Dermis microvascular lymphatic vessel endothelial cell (primary cell): ENCODE measurements at regions not wholly inside any gene's neighbourhood (a gene's known extent, or its start where the extent isn't known, plus 50 kb on each side); places are given as distances from the start of the nearest gene placed in this dataset.
"Not testable (repeated sequence)": the region's sequence is repeated elsewhere in the genome, so short reads cannot be mapped to it uniquely, and the experiment has no call there.

Experiments used
- DNase-seq, 2 donors: peaks; one replicate each; pipeline versions ENCODE4 v3.0.0 to v3.0.0-alpha.2; 2010; ENCODE audit warnings: low read depth in 2 of 2

DNA sequence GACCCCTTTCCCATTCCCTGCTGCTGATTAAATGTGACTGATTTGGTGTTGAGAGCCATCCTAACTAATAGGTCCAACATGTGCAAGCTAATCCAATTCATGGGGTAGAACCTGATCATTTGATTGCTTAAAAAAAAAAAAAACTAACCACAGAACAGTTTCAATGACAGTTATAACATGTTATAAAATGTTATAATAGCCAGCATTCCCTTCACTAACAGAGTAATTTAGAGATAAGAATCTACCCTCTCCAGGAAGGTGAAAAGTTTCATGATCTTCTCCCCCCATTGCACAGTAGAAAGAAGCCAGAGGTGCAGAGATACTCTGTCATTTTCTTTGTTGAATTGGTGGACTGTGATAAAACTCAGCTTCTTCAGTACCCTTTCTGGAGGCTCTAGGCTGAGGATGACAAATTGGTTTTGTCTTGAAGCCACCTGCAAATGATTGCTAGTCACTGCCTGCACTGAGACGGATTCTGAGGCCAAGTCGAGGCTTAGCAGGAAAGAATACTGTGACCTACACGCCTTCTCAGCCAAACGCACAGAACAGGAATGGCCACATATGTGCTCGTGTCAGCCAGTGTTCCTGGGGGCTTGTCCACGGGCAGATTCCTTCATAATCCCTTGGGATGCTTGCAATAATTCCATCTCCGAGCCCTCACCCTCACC is 215.7 kb upstream of the IRF2BP2 start:
- no peak for DNase-seq

DNA sequence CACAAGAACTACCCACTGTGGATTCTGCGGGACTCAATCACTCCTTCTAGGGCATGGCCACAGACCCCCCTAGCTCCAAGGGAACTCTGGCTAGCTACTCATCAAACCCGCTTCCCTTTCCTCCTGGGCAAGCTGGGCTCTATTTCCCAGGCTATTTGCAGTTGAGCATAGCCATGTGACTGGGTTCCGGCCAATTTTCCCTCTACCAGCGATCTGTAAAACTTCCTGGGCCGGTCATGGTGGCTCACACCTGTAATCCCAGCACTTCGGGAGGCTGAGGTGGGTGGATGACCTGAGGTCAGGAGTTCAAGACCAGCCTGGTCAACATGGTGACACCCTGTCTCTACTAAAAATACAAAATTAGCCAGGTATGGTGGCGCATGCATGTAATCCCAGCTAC is 214.9 kb upstream of the IRF2BP2 start:
- DNase-seq, result not testable (repeated sequence)

DNA sequence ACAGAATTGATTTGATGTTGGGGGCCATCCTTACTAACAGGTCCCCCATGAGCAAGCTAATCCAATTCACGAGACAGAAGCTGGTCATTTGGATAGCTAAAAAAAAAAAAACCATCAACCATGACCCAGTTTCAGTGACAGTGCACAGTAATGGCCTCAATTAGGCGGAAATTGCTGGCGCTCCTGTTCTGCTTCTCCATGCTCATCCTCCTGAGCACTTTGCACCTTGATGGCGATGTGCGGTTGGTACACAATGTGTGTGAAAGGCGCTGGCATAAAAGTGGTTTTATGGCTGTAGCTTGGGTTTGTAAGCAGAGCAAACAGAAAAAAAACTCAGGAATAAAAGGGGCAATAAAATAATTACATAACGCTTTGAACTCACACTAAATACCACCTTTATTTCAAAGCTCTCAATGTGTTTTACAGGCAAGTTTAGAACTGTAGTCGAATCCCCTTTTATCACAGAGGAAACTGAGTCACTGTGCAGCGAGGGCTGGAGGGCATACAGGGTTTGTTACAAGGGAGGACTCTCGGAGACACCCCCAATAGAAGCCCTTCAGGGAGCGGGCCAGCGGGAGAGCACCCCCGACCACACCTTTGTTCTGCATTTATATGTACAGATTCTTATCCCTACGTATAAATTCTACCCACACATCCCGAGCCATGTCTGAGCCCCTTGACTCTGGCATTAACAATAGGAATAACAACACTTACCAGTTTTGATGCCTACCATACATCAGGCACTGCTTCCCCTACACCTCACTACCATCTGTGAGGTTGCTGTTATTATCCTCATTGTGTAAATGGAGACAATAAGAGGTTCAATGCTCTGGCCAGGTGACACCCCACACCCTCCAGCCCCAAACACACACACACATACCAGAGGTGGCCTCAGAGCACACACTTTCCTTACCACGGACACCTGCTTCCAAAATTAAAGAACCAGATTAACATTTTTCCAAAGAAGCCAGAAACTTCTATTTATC is 213.5 kb upstream of the IRF2BP2 start:
- no peak for DNase-seq

DNA sequence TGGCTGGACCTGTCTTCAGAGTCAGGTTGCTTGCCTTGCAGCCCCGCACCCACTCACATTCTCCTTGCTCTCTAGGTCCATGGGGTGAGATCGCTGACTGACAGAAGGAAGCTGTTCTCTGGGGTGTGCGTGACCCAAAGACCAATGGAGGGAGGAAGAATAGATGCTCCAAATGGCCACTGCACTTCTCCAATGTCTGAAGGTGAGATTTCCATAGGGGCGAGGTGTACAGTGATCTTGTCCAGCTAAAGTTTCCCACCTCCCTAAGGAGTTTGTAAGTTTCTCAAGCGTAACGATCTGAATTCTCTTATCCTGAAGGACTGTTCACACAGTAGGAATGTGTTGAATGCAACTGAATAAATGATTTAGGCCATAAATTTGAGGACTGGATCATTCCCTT is 211.9 kb upstream of the IRF2BP2 start:
- no peak for DNase-seq

DNA sequence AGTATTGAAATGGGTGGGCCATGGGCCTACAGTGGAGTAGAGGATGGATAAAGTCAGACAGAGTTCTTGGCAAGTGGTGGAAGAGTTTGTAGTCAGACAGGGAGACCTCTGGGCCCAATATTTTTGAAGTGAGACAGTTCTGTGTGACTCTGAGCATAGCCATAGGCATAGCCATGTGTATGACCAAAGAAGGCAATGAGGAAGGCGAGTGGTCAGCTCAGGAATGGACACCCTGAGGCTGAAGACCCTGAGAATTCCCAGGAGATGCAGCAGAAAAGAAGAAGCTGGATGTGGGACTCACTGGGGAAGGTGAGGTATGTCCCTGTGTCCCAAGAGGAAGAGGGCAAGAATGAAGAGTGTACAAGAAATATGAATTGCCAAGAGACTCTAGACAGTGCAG is 210.6 kb upstream of the IRF2BP2 start:
- DNase-seq, result no peak

DNA sequence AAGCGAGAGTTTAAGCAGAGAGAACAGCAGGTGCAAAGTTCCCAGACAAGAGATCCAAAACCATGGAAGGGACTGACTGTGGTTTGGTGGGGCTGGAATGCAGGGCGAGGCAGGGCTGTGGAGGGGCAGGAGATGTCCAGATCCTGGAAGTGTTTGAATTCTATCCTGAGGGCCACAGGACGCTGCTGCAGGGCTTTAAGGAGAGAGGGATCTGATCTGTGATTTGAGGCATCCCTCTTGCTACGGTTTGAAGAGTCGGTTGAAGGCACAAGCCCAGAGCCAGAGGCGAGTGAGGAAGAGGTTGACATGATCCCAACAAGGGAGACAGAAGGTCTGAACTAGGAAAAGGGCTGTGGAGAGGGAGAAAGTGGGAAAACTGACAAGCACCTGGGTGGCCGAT is 209.9 kb upstream of the IRF2BP2 start:
- not testable (repeated sequence) for DNase-seq

DNA sequence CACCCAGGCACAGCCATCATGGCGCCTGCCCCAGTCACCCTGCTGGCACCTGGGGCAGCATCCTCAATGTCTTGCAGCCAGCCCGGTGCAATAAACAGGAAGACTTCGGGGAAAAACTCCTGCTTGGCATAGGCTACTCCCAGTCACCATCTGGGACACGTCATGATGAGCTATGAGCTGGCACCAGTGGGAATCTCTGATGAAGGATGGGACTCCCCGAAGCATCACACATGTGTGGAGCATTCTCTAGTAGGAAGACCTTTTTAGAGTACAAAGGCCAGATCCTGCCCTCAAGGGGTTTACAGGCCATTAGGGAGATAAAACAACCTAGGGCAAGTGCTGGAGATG is 208.0 kb upstream of the IRF2BP2 start:
- DNase-seq, result not testable (repeated sequence)

DNA sequence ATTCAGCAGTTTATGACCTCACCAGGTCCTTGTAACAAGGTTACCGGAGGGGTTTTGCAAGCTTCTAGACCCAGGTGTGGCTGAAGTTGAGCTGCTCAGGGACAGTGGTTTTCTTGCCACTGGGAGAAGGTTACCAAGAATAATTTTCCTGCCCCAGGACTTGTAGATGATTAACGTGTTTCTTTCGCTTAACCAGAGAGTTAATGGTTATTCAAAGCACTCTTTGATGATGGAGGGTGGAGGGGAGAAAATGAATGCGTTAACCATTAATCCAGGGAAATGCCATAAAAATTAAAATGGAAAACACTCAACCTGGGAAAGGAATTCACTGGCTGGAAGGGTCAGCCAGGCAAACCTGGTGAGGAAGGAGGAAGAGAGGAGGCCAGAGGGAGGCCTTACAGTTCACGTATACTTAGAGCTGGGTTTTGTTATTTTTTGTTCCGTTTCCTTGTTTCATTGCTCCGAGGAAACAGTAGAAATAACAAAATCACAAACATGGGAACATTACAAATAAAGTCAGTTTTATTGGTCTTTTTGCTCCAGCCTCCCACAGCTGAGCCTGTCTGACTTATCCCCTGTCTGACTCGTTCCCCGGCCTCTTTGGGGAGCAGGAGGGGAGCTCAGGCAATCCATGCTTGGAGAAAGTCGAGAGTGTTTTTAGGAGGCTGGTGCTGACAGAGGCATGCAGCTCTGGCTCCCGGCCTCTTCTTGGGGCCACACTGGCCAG is 207.5 kb upstream of the IRF2BP2 start:
- not testable (repeated sequence) for DNase-seq

DNA sequence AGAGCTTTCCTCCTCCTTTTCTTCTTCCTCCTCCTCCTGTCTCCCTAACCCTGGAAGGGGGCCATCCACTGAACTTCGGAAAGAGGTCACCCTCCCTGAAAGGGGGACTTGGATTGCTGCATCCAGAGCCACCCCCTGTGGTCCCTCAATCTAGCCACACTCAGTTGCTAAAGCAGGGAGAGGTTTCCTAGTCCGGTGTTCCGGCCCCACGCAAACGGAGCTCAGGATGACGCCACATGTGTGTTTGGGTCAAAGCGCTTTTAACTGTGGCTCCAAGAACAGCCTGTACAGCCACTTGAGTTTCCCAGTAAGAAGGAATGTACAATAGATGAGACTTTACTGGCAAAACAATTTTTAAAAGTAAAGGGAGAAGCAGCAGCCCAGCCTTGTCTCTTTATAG is 206.9 kb upstream of the IRF2BP2 start:
- not testable (repeated sequence) for DNase-seq

DNA sequence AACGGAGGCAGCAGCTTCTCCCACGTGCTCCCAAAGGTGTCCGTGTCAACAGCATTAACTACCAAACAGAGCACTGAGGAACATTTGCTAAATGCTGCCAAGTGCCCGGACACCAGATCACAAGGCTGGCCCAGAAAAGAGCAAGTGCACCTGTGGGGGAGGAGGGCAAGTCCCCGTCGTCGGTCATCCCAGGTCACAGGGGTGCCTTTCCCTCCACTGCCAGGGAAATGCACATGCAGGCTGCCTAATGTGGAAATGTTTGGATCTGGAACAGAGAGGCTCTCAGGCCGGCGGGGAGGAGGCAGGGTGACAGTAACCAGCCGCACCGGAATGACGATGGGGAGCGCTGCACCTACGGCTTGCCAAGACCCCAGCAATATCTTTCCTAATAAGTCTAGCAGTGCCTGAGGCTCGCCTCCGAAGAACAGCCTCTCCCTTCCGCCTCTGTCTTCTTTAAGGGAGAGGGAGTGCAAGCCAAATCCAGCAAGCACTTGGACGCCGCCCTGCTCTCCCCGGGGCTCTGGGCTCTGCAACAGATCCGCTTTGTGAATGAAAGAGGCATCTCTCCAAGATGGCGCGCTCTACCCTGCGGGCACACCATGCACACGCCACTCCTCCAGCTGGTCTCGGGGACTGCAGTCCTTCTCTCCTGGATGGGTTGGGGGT is 206.3 kb upstream of the IRF2BP2 start:
- not testable (repeated sequence) for DNase-seq

DNA sequence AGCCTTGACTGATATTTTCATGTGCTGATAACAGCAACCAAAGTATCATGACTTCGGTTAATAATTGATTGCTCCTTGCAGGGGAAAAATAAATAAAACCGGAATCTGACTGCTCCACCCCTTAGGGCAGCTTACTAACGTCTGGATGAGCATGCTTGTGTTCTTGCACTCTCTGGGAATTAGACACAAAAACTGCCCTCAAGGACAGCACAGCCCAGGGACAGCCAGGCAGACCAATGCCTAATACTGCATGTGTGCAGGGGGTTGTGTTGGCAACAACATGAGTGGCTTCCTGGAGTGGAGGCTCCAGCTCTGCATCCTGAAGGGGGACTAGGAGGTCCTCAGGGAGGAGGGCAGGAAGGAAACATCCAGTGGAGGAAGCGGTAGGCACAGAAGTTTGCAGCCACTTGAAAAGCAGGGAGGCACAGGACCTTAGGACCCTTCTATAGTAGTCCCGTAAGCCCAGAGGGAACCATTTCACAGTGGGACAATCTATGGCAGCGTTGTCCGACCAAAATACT is 205.4 kb upstream of the IRF2BP2 start:
- not testable (repeated sequence) for DNase-seq

DNA sequence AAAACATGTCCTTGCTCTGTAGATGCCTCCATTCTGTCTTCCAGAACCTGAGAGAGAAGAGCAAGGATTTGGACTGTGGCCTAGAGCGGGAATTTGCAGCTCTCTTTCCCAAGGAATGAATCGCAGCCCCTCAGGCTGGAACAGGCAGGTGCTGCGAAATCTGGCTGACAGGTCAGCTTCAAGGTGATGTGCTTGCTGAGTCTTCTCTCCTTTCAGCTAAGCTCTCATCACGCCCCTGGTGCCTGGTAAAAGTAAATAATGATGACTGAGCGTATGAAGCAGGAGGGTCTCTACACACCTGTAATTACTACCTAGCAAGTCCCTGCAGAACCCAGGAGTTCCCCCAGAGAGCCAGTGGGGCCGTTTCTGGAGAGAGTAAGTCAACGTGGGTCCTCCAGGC is 204.3 kb upstream of the IRF2BP2 start:
- DNase-seq, result not testable (repeated sequence)

DNA sequence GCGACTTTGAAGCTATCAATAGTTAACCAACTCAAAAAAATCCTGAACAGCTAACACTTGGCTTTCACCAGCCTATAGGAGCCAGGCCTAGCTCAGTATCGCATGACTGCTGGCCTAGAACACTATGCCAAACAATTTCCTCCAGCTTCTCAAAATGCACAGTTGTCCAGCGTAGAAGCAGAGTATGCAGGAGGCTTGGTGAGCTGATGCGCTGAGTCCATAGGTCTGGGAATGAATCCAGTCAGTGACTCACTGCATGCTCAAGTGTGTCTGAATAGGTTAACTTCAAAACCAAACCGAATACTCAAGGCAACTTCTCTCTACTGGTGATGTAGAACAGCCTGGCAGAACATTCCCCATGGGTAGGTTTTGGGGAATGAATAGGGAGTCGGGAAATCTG is 201.8 kb upstream of the IRF2BP2 start:
- DNase-seq, result peak in 1 of 2 donors; percentile 55

DNA sequence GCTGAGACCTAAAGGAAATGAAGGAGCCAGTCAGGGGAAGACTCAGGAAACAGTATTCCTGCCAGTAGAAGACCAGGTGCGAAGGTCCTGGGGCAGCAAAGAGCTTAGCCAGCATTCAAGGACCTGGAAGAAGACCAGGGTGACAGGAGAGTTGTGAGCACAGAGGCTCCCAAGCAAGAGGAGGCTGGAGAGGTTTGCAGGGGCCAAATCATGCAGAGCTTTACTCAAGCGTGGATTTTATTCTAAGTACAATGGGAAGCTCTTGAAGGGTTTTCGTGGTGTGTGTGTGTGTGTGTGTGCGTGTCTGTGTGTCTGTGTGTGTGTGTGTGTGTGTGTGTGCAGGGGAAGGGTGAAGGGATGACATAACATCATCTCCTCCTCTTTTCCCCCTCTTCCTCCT is 200.7 kb upstream of the IRF2BP2 start:
- not testable (repeated sequence) for DNase-seq

DNA sequence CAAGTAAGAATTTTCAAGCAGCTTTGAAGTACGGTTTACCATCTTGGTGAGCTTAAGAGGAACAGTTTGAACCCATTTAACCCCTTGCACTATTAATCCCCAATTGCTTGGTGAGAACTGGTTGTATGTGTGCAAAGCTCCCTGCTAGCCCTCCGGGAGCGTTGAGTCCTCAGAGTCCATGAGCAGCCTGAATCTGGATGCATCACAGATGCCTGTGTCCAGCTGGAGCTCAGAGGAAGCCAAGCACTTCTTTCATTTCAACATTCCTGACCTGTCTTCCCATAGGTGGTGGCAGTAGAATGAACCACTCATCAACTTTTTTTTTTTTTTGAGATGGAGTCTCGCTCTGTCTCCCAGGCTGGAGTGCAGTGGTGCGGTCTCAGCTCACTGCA is 199.9 kb upstream of the IRF2BP2 start:
- not testable (repeated sequence) for DNase-seq

DNA sequence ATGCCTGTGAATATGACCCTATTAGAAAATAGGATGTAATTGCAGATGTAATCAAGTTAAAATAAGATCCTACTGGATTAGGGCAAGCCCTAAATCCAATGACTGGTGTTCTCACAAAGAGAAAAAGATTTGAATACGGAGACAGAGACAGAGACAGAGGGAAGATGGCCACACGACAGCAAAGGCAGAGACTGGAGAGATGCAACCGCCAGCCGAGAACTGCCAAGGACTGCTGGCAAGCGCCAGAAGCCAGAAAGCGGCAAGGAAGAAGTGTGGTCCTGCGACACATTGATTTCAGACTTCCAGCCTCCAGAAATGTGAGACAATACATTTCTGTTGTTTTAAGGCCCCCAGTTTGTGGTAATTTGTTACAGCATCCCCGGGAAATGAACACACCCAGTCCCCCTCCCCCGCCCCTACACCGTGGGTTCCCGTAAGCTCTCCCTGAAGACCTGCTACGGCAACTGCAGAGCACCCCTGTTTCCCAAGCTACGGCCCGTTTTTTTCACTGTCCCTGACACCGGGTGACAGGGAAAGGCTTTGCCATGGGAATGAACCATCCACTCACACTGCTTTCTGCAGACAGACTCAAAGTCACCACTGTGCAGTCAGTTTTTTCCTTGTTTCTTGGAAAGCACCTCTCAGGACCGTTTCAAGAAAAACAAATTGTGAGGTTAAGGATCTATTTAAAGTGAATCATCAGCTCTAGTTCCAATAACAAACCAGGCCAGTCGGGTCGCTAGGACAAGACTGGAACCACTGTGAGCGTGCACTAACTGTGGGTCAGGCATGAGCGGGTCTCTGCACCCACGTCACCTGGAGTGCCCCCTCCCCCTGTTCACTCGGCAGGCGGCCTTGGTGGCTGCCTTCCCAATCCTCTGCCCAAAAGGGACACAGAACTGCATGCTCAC is 199.2 kb upstream of the IRF2BP2 start:
- not testable (repeated sequence) for DNase-seq

DNA sequence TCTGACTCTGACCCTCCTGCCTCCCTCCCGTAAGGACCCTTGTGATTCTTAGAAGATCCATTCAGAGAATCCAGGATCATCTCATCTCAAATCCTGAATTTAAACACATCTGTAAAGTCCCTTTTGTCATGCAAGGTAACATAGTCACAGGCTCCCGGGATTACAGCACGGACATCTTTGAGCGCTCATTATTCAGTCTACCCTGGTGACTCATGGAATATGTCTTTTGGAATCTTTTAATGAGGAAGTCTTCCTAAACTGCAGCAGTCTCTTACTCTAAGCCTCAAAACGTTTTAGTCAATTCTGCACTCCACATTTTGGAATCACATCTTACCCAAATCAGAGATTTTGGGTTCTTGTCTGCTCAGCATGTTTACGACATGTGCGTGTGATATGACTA is 198.5 kb upstream of the IRF2BP2 start:
- not testable (repeated sequence) for DNase-seq

DNA sequence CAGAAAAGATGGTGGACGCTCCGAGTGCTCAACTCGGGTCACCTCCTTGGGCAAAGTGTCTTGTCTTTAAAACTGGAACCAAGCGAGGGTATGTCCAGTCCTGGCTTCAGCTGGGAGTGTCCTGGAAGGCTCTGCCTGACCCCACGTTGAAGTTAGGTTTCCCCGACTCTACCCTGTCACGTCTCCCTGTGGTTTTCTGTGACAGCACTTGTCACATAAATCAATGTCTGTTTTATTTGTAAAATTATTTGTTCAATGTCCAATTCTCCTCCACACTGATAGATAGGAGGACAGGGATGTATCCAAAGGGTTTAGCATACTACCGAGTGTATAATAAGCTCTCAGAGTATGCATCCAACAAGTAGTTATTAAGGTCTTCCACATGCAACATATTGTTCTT is 197.7 kb upstream of the IRF2BP2 start:
- DNase-seq, result not testable (repeated sequence)

DNA sequence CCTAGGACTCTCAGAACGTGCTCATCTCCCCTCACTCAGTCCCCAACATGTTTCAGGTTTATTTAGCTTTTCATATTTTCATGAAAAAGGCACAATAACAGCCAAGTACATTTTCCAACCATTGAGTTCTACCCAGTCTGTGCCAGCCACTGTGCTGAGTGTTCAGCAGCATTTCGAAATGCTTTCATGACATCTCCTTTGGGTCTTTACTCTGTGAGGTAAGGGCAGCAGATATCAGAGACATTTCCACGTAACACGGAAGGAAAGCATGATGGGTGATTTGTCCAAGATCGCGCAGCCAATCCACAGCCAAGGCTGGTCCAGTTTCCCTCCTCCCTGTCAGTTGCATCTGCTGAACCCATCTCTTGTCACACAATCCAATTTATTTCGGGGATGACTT is 192.6 kb upstream of the IRF2BP2 start:
- DNase-seq, result not testable (repeated sequence)

DNA sequence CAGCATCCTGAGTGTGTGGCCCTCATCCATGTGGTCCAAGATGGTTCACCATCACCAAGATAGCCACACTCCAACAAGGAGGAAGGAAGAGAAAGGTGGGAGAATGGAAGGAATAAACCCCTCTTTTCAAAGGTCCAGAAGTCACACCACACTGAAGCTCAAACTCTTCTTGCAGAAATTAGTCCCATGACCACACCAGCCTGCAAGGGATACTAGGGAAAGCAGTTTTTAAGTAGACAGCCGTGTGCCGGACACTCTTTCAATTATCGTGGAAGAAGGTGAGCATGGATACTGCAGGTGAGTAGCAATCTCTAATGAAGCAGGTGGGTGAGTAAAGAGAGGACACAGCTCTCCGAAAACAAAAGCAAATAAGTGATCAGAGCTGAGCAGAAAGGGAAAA is 191.7 kb upstream of the IRF2BP2 start:
- not testable (repeated sequence) for DNase-seq
